Body of pancreas (tissue), 4 donors: ENCODE measurements at regions not wholly inside any gene's neighbourhood (a gene's known extent, or its start where the extent isn't known, plus 50 kb on each side); places are given as distances from the start of the nearest gene placed in this dataset.

Experiments used
- CTCF ChIP-seq, 7 experiments: fragments of 450-650 bp in 4 of 7; fragments of 200-600 bp in 3 of 7; sonication (generic) in 3 of 7; IDR thresholded peaks; one replicate each; pipeline ENCODE4 v1.5.1; 2016 to 2019; ENCODE audit warnings: antibody characterized with exemption in 7 of 7
- POLR2A ChIP-seq, 3 donors: fragments of 450-650 bp; IDR thresholded peaks; one replicate each; pipeline ENCODE4 v1.6.1; 2016; ENCODE audit warnings: antibody characterized with exemption in 3 of 3, mild to moderate bottlenecking in 2 of 3

GRCh38 chr10:3683560-3683959 lies 101.4 kb downstream of the KLF6 start:
- TF ChIP-seq CTCF (IDR thresholded peaks at IDR 0.05) = no peak
- TF ChIP-seq POLR2A (IDR thresholded peaks at IDR 0.05) = no peak
